ENCODE measurements at regions not wholly inside any gene's neighbourhood (a gene's known extent, or its start where the extent isn't known, plus 50 kb on each side); places are given as distances from the start of the nearest gene placed in this dataset.

DNA sequence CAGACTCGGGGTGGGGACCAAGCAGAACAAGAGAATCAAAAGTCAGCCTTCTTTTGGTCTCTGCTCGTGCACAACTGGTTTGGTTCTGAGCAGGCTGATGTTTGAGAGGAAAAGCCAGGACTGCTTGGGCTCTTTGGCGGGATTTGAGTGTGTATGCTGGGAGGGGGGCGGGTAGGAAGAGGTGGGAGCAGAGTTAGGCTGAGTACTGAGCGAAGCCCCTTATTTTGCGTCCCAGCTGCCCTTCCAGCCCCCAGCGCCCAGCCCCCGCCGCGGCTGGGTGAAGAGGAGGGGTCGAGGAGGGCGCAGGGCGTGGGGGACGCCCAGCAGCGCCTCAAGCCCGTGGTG, 153.5 kb upstream of the GOLIM4 start:
- ATAC-seq, result peak; percentile 23
- no peak for DNase-seq (ENCODE audit: low spot score)
- Histone ChIP-seq H3K27me3 (ENCODE audit: insufficient read depth) (peaks cover 38% of the 10 kb centered on the region), H3K36me3 (ENCODE audit: insufficient read depth) (no peaks in the 10 kb centered on the region), H3F3A (replicated peaks; ENCODE audit: low read depth) (0 out of 2 replicates have a peak, but pooled peaks cover 6% of the 10 kb centered on the region), H3K4me1 (ENCODE audit: insufficient read depth) (peaks cover 38% of the 10 kb centered on the region), H4K20me1 (replicated peaks; ENCODE audit: insufficient read depth) (no peaks in the 10 kb centered on the region), H2AFZ (peak overlapping the region; percentile 97), H3K27ac (ENCODE audit: low read depth) (no peak overlapping the region), H3K4me3 (peak overlapping the region; percentile 95), H3K79me2 (replicated peaks; ENCODE audit: insufficient read depth) (peaks cover 8% of the 10 kb centered on the region; the same call in 1 of the 2 replicates), H3K4me2 (peak overlapping the region; percentile 99), H3K9me2 (ENCODE audit: insufficient read depth) (peaks cover under 1% of the 10 kb centered on the region; the same call in 1 of the 2 replicates)
- Mint-ChIP-seq H3K4me1 (peaks cover 34% of the 10 kb centered on the region; the same call in 2 of the 3 replicates), H3K4me3 (peak overlapping the region; percentile 85), H3K36me3 (ENCODE audit: low read depth) (peaks cover 11% of the 10 kb centered on the region), H3K27me3 (ENCODE audit: insufficient read depth, low read depth, poor library complexity) (peaks cover 6% of the 10 kb centered on the region), H3K27ac (peak overlapping the region; percentile 69), H3K9me3 (peaks cover 1% of the 10 kb centered on the region; the same call in 2 of the 3 replicates)
- TF ChIP-seq EZH2phosphoT487 (IDR thresholded peaks at IDR 0.05; ENCODE audit: unreplicated experiment), result no peak
- TF ChIP-seq, protein P1, sequence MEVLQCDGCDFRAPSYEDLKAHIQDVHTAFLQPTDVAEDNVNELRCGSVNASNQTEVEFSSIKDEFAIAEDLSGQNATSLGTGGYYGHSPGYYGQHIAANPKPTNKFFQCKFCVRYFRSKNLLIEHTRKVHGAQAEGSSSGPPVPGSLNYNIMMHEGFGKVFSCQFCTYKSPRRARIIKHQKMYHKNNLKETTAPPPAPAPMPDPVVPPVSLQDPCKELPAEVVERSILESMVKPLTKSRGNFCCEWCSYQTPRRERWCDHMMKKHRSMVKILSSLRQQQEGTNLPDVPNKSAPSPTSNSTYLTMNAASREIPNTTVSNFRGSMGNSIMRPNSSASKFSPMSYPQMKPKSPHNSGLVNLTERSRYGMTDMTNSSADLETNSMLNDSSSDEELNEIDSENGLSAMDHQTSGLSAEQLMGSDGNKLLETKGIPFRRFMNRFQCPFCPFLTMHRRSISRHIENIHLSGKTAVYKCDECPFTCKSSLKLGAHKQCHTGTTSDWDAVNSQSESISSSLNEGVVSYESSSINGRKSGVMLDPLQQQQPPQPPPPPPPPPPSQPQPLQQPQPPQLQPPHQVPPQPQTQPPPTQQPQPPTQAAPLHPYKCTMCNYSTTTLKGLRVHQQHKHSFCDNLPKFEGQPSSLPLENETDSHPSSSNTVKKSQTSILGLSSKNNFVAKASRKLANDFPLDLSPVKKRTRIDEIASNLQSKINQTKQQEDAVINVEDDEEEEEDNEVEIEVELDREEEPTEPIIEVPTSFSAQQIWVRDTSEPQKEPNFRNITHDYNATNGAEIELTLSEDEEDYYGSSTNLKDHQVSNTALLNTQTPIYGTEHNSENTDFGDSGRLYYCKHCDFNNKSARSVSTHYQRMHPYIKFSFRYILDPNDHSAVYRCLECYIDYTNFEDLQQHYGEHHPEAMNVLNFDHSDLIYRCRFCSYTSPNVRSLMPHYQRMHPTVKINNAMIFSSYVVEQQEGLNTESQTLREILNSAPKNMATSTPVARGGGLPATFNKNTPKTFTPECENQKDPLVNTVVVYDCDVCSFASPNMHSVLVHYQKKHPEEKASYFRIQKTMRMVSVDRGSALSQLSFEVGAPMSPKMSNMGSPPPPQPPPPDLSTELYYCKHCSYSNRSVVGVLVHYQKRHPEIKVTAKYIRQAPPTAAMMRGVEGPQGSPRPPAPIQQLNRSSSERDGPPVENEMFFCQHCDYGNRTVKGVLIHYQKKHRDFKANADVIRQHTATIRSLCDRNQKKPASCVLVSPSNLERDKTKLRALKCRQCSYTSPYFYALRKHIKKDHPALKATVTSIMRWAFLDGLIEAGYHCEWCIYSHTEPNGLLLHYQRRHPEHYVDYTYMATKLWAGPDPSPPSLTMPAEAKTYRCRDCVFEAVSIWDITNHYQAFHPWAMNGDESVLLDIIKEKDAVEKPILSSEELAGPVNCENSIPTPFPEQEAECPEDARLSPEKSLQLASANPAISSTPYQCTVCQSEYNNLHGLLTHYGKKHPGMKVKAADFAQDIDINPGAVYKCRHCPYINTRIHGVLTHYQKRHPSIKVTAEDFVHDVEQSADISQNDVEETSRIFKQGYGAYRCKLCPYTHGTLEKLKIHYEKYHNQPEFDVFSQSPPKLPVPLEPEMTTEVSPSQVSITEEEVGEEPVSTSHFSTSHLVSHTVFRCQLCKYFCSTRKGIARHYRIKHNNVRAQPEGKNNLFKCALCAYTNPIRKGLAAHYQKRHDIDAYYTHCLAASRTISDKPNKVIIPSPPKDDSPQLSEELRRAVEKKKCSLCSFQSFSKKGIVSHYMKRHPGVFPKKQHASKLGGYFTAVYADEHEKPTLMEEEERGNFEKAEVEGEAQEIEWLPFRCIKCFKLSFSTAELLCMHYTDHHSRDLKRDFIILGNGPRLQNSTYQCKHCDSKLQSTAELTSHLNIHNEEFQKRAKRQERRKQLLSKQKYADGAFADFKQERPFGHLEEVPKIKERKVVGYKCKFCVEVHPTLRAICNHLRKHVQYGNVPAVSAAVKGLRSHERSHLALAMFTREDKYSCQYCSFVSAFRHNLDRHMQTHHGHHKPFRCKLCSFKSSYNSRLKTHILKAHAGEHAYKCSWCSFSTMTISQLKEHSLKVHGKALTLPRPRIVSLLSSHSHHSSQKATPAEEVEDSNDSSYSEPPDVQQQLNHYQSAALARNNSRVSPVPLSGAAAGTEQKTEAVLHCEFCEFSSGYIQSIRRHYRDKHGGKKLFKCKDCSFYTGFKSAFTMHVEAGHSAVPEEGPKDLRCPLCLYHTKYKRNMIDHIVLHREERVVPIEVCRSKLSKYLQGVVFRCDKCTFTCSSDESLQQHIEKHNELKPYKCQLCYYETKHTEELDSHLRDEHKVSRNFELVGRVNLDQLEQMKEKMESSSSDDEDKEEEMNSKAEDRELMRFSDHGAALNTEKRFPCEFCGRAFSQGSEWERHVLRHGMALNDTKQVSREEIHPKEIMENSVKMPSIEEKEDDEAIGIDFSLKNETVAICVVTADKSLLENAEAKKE (CRISPR knock-in tag; IDR thresholded peaks at IDR 0.05), result no peak
- TF ChIP-seq, protein P2, sequence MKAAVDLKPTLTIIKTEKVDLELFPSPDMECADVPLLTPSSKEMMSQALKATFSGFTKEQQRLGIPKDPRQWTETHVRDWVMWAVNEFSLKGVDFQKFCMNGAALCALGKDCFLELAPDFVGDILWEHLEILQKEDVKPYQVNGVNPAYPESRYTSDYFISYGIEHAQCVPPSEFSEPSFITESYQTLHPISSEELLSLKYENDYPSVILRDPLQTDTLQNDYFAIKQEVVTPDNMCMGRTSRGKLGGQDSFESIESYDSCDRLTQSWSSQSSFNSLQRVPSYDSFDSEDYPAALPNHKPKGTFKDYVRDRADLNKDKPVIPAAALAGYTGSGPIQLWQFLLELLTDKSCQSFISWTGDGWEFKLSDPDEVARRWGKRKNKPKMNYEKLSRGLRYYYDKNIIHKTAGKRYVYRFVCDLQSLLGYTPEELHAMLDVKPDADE (IDR thresholded peaks at IDR 0.05), result no peak
- TF ChIP-seq CREB1 (CRISPR knock-in tag; IDR thresholded peaks at IDR 0.05; ENCODE audit: low read depth), result no peak

Measured in GM23338 (cell line).